Ascending aorta (tissue), 2 donors: ENCODE measurements at regions not wholly inside any gene's neighbourhood (a gene's known extent, or its start where the extent isn't known, plus 50 kb on each side); places are given as distances from the start of the nearest gene placed in this dataset.
"Not testable (repeated sequence)": the region's sequence is repeated elsewhere in the genome, so short reads cannot be mapped to it uniquely, and the experiment has no call there.

Experiments
- DNase-seq, 2 donors: peaks; one replicate each; pipeline ENCODE4 v3.0.0-alpha.2; 2019; ENCODE audit warnings: low spot score in 2 of 2
- H3K27ac ChIP-seq, 2 donors: fragments of 200-600 bp; sonication (generic); one replicate each; pipeline ENCODE4 v1.5.1; 2016 to 2017; ENCODE audit warnings: mild to moderate bottlenecking in 1 of 2
- H3K27me3 ChIP-seq: fragments of 200-600 bp; sonication (generic); one replicate; pipeline ENCODE4 v1.5.1; 2017
- H3K36me3 ChIP-seq, 2 donors: fragments of 200-600 bp; sonication (generic); one replicate each; pipeline ENCODE4 v1.5.1; 2016
- H3K4me1 ChIP-seq, 2 donors: fragments of 200-600 bp; sonication (generic); one replicate each; pipeline ENCODE4 v1.5.1; 2016 to 2017; ENCODE audit warnings: mild to moderate bottlenecking in 1 of 2
- H3K4me3 ChIP-seq, 2 donors: fragments of 200-600 bp; sonication (generic); one replicate each; pipeline ENCODE4 v1.5.1; 2016 to 2017; ENCODE audit warnings: mild to moderate bottlenecking in 1 of 2
- H3K9me3 ChIP-seq, 2 donors: fragments of 200-600 bp; sonication (generic); one replicate each; pipeline ENCODE4 v1.5.1; 2016
- CTCF ChIP-seq, 3 experiments: fragments of 200-600 bp in 2 of 3; fragments of 450-650 bp in 1 of 3; sonication (generic) in 2 of 3; IDR thresholded peaks; one replicate each; pipeline ENCODE4 v1.5.1; 2016 to 2019; ENCODE audit warnings: antibody characterized with exemption in 3 of 3, mild to moderate bottlenecking in 1 of 3, moderate library complexity in 1 of 3
- intact Hi-C: fragments of 100-400 bp; cut with DNase I; formaldehyde crosslinking; loops from one replicate; pipeline ENCODE4 v1.15.1; 2023

DNA sequence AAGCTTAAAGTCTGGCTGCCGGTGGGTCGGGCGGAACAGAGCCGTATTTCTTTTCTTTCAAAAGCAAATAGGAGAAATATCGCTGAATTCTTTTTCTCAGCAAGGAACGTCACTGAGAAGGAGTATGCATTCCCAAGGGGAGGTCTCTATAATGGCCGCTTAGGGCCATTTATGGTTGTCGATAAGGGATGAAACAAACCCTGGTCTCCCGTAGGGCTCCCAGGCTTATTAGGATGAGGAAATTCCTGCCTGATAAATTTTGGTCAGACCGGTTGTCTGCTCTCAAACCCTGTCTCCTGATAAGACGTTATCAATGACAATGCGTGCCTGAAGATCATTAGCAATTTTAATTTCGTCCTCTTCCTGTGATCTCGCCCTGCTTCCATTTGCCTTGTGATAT, 227.7 kb upstream of the ZEB2 start:
- peaks cover 8 to 32% of the 10 kb centered on the region in 2 donors for H3K9me3 ChIP-seq
- no peaks in the 10 kb centered on the region for H3K4me1 ChIP-seq
- H3K36me3 ChIP-seq, result no peaks in the 10 kb centered on the region
- no peak overlapping the region for H3K27ac ChIP-seq
- intact Hi-C loops, result no loop called here
- no peaks in the 10 kb centered on the region for H3K27me3 ChIP-seq
- TF ChIP-seq CTCF (IDR thresholded peaks at IDR 0.05), result no peak
- no peak for DNase-seq
- no peak overlapping the region for H3K4me3 ChIP-seq

DNA sequence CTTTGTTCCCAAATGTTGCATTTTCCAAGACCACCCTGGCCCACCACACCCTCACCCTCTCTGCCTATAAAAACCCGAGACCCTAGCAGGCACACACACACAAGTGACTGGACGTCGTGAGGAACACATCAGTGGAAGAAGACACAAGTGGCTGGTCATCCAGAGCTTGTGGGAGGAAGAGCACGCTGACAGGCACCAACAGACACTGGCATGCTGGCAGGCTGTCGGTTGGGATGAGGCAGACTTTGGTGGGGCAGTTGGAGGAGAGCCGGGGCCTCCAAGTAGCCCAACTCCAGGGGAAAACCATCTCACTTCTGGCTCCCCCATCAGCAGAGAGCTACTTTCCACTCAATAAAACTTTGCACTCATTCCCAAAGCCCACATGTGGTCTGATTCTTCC, 225.5 kb upstream of the ZEB2 start:
- H3K9me3 ChIP-seq, result peaks cover 8 to 23% of the 10 kb centered on the region in 2 donors

DNA sequence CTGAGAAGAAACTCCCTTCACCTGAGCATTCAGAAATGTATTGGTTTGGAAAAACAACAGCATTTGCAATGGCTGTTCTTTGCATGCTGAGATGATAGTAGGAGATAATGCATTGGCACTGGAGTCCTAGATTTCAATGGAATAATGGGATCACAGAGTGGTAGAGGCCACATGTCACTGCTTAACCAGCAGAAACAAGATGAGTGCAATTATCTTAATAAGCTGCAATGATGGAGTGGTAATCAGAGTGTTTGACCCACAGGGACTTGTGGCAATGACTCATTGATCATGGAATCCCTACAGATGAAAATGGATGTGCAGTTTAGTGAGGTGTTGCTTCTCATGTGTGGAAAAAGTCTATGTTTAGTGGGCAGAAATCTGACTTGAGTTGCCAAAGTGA, 218.8 kb upstream of the ZEB2 start:
- no peak for DNase-seq
- Histone ChIP-seq H3K36me3 (no peaks in the 10 kb centered on the region), H3K9me3 (no peaks in the 10 kb centered on the region), H3K27me3 (no peaks in the 10 kb centered on the region), H3K4me3 (no peak overlapping the region), H3K4me1 (no peaks in the 10 kb centered on the region), H3K27ac (no peak overlapping the region)
- TF ChIP-seq CTCF (IDR thresholded peaks at IDR 0.05), result no peak
- intact Hi-C loops, result no loop called here

More for the DNA sequence above, 225.5 kb upstream of the ZEB2 start:
- no peak for TF ChIP-seq CTCF (IDR thresholded peaks at IDR 0.05)
- intact Hi-C loops, result no loop called here
- Histone ChIP-seq H3K36me3 (no peaks in the 10 kb centered on the region), H3K4me3 (no peak overlapping the region), H3K4me1 (no peaks in the 10 kb centered on the region), H3K27me3 (no peaks in the 10 kb centered on the region), H3K27ac (no peak overlapping the region)
- DNase-seq, result no peak

GRCh38 chr2:144730711-144731110, 210.8 kb upstream of the ZEB2 start:
- DNase-seq, result no peak

DNA sequence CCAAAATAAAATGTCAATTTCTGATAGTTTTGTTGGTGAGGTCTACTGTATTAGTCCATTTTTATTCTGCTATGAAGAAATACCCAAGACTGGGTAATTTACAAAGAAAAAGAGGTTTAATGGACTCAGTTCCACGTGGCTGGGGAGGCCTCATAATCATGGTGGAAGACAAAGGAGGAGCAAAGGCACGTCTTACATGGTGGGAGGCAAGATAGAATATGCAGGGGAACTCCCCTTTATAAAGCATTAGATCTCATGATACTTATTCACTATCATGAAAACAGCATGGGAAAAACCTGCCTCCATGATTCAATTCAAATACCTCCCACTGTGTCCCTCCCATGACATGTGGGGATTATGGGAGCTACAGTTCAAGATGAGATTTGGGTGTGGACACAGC, 204.5 kb upstream of the ZEB2 start:
- H3K27me3 ChIP-seq, intact Hi-C loops, H3K4me3 ChIP-seq, H3K4me1 ChIP-seq, H3K9me3 ChIP-seq, H3K27ac ChIP-seq, H3K36me3 ChIP-seq, DNase-seq: not testable (repeated sequence)

More at GRCh38 chr2:144730711-144731110, 210.8 kb upstream of the ZEB2 start:
- Histone ChIP-seq H3K4me1 (no peaks in the 10 kb centered on the region), H3K27ac (no peak overlapping the region), H3K4me3 (no peak overlapping the region), H3K9me3 (no peaks in the 10 kb centered on the region), H3K36me3 (no peaks in the 10 kb centered on the region), H3K27me3 (no peaks in the 10 kb centered on the region)
- TF ChIP-seq CTCF (IDR thresholded peaks at IDR 0.05), result no peak
- intact Hi-C loops, result no loop called here

DNA sequence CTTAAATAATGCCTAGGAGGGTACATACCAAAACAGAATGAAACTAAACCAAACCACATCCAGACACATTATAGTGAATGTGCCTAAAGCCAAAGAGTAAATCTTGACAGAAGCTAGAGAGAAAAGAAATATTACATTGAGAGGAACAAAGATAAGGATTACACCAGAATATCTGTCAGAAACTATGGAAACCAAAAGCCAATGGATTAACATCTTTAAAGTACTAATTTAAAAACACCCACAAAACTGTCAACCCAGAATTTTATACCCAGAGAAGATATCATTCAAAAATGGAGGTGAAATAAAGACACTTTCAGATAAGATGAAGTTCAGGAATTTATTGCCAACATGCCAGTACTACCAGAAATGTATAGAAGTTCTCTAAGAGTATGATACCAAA, 198.5 kb upstream of the ZEB2 start:
- peaks cover 5 to 20% of the 10 kb centered on the region in 2 donors for H3K9me3 ChIP-seq
- H3K27me3 ChIP-seq, result no peaks in the 10 kb centered on the region
- H3K36me3 ChIP-seq, result no peaks in the 10 kb centered on the region
- no peak overlapping the region for H3K27ac ChIP-seq
- intact Hi-C loops, result loop anchor here (10.0 kb wide), 1 partner anchor 114 kb away; no protein-coding TSS in a partner anchor
- TF ChIP-seq CTCF (IDR thresholded peaks at IDR 0.05), result no peak
- no peak for DNase-seq
- H3K4me3 ChIP-seq, result no peak overlapping the region
- H3K4me1 ChIP-seq, result peaks cover 0 to 3% of the 10 kb centered on the region in 2 donors
